ENCODE measurements at regions not wholly inside any gene's neighbourhood (a gene's known extent, or its start where the extent isn't known, plus 50 kb on each side); places are given as distances from the start of the nearest gene placed in this dataset.
A peak's percentile ranks its signal among the peaks of the same experiment; 100 is the strongest.
"Not testable (repeated sequence)": the region's sequence is repeated elsewhere in the genome, so short reads cannot be mapped to it uniquely, and the experiment has no call there.

DNA sequence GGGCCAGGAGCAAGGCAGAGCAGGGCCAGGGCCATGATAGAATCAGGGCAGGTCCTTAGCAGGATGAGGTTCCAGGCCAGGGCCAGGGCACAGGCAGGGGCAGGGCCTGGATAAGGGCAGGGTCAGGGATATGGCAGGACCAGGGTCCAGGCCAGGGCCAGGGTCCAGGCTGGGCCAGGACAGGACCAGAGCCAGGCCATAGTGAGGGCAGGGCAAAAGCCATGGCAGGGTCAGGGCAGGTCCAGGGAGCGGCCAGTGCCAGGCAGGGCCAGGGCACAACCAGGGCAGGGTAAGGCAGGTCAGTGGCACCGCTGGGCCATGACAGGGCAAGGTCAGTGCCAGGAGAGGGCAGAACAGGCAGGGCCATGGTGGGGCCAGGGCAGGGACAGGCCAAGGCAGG, 152.2 kb downstream of the LIPI start:
- no peak for TF ChIP-seq ZNF274 (IDR thresholded peaks at IDR 0.05; ENCODE audit: low read depth, low read length)
- no peak overlapping the region for H3K4me3 ChIP-seq (ENCODE audit: low read length)

DNA sequence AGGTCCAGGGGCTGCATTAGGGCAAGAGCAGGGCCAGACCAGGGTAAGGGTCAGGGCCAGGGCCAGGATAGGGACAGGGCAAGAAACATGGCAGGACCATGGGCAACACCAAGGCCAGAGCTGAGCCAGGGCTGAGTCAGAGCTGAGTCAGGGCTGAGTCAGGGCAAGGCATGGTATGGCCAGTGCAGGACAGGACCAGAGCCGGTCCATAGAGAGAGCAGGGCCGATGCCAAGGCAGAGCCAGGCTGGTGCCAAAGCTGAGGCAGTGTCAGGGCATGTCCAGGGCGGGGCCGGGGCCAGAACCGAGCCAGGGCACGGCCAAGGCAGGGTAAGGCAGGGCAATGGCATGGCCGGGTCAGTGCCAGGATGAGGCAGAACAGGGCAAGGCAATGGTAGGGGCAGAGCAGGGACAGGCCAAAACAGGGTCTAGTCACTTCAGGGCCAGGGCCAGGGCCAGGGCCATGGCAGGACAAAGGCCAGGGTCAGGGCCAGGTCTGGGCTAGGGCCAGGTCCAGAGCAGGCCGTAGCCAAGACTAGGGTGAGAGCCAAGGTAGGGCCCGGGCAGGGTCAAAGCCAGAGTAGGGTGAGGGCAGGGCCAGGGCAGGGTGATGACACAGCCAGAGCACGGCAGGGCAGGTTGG, 152.8 kb downstream of the LIPI start:
- H3K4me3 ChIP-seq (ENCODE audit: low read length) = not testable (repeated sequence)

DNA sequence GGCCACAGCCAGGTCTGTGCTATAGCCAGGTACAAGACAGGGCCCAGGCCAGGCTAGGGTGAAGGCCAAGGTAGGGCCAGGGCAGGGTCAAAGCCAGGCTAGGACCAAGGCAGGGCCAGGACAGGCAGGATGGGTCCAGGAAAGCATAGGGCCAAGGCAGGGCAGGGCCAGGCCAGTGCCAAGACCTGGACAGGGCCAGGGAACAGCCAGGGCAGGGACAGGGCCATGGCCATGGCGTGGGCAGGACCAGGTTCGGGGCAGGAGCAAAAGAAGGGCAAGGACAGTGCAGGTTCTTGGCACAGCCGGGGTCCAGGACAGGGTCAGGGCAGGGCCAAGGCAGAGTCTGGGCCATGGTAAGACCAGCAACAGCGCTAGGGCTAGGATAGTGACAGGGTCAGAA, 153.4 kb downstream of the LIPI start:
- H3K4me3 ChIP-seq (ENCODE audit: low read length) = no peak overlapping the region
- TF ChIP-seq ZNF274 (IDR thresholded peaks at IDR 0.05; ENCODE audit: low read depth, low read length) = no peak

DNA sequence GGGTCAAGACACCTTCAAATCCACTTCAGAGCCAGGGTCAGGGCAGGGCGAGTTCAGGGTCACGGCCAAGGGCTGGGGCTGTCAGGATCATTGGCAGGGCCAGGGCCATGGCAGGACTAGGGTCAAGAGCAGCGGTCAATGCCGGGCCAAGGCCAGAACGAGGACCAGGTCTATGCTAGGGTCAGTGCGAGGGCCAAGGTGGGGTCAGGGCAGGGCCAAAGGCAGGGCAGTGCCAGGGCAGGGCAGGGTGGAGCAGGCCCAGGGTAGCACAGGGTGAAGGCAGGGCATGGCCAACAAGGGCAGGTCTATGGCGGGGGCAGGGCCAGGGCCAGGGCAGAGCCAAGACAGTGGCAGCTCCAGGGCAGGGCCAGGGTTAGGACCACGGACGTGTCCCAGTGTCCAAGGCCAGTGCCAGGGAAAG, 154.0 kb downstream of the LIPI start:
- H3K4me3 ChIP-seq (ENCODE audit: low read length) = no peak overlapping the region
- no peak for TF ChIP-seq ZNF274 (IDR thresholded peaks at IDR 0.05; ENCODE audit: low read depth, low read length)

DNA sequence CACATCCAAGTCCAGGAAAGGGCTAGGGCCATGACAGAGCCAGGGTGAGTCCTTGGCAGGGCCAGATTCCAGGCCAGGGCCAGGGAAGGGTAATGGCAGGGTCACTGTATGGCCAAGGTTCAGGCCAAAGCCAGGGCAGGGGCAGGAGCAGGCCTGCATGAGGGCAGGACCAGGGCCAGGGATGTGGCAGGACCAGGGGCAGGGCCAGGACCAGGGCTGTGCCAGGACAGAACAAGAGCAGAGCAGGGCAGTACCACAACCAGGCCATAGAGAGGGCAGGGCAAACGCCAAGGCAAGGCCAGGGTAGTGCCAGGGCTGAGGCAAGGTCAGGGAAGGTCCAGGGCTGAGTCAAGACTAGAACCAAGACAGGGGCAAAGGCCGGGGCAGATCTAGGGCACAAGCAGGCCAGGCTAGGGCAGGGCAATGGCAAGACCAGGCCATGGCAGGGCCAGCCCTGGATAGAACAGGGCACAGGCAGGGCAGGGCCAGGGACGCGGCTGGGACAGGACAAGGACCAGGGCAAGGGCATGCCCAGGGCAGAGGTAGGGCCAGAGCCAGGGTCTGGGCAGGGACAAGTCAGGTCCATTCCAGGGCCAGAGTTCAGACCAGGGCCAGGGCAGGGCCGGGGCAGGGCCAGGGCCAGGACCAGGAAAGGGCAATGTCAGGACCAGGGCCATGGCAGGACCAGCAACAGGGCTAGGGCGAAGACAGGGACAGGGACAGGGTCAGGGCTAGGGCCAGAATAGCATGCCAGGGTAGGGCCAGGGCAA, 154.8 kb downstream of the LIPI start:
- H3K4me3 ChIP-seq (ENCODE audit: low read length) = not testable (repeated sequence)

DNA sequence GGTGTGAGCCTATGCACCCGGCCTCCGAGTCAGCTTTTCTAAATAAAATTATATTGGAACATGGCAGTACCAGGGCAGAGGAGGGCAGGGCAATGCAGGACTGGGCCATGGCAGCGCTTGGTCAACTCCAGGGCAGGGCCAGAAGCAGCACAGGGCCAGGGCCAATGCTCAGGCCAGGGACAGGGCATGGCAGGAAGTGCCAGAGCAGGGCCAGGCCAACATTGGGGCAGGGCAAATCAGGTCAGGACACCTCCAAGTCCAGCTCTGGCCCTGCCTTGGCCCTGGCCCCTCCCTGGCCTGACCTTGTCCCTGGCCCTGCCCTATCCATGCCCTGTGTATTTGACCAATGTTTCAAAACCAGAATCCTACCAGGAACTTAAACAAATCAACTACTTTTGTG, 156.1 kb downstream of the LIPI start:
- TF ChIP-seq ZNF274 (IDR thresholded peaks at IDR 0.05; ENCODE audit: low read depth, low read length) = no peak
- no peak overlapping the region for H3K4me3 ChIP-seq (ENCODE audit: low read length)

DNA sequence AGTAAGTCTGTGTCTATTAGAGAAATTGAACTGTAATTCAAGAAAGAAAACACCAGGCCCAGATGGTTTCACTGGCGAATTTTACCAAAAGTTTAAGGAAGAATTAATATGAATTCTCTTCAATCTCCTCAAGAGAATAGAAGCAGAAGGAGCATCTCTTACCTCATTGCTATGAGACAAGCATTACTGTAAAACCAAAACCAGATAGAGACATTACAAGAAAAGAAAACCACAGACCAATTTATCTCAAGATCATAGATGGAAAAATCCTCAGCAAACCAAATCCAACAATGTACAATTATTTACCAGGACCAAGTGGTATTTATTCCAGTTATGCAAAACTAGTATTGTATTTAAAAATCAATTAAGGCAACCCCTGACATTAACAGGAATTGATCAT, 160.6 kb downstream of the LIPI start:
- no peak for TF ChIP-seq ZNF274 (IDR thresholded peaks at IDR 0.05; ENCODE audit: low read depth, low read length)
- no peak overlapping the region for H3K4me3 ChIP-seq (ENCODE audit: low read length)

DNA sequence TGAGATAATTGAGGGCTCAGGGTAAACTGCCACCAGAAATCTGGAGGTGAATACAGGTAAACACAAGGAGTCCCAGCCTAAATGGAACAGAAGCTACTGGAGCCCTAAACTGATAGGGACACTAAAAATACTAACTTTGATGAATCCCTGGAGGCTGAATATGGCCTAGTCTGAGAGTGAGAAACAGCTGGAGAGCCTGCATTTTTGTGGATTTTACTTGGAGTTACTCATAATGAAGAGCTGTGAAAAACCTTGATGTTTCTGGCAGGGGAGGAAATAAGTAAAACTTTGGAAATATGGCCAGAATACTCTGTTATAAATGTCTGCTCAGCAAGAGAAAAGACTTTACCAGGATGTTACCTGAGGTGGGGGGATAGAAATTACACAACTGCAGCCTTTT, 164.4 kb downstream of the LIPI start:
- H3K4me3 ChIP-seq (ENCODE audit: low read length) = no peak overlapping the region
- no peak for TF ChIP-seq ZNF274 (IDR thresholded peaks at IDR 0.05; ENCODE audit: low read depth, low read length)

DNA sequence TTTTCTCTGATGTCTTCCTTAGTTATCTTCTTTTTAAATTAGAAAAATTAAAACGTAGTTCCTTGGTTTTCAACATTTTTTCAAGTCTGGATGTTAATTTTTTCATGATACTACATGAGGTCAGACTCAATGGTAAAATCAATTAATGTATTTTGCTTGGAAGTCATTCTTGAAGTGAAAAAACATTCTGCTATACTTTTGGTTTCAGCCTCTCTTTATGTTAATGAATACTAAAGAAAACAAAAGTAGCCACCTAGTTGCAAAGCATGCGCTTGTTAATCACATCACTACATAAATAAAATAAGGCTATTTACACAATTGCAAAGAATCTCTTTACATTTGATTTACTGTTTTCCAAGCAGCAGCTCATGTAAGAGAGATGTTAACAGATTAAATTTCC, 170.4 kb downstream of the LIPI start:
- no peak for TF ChIP-seq ZNF274 (IDR thresholded peaks at IDR 0.05; ENCODE audit: low read depth, low read length)
- H3K4me3 ChIP-seq (ENCODE audit: low read length) = no peak overlapping the region

DNA sequence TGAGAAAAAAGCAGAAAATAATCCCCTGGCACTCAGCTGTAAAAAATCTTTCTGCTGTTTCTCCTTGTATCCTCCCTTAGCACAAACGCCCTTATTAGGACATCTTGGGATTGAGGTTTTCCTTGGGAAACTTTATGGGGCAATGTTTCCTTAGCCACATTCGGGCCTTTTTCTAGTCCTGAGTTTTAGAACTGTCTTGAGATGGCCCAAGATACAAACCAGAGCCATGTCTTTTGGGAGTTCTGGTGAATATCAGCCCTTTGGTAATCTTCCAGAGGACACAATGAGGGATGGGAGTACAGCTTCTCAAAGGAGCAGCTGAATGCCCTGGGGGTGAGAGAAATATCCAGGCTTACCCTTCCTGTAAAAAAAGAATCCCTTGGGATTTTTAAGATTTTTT, 182.1 kb downstream of the LIPI start:
- H3K4me3 ChIP-seq (ENCODE audit: low read length) = peak overlapping the region; percentile 89

DNA sequence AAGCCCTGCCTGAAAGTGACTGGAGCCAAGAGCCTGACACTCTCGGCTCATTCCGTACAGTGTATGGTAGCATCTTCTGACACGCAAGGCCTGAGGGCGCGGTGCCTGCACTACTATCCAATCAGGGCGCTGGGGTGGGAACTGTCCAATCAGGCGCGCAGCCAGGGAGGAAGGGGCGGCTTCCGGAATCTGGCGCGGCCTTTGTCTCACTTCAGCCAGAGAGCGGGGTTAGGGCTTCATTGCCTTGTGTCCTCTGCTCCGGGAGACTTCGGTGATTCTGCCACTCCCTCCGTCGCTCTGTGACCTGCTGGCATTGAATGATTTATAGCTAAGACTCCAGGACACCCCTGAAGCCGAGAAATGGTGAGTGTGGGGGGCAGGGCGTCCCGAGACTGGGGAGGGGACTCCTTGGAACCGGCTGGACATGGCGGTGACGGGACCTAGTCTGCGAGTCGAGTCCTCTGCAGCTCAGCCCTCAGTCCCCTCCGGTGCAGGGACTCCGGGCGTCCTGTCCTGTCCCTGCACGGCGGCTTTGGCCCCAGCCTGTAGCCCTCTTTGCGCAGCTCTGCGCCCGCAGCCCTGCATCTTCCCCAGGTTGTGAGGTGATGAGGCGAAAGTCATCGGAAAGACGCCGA, 183.4 kb downstream of the LIPI start:
- H3K4me3 ChIP-seq (ENCODE audit: low read length) = peak overlapping the region; percentile 89

DNA sequence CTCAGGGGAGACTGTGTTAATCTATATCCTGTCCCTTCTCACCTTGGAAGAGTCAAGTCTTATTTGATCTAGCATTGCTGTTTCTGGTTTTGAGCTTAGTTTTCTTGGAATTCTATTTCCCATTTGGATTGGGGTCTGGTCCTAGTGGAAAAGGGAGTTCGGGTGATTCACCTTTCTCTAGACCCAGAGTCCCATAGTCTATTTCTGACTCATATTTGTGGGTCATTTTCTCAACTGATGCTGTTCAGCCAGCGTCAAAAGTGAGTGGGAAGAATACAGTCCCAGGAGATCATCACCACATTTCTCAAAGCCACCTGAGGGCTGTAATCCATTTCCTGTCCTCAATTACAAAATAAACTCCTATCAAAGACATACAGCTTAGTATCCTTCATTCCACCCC, 190.6 kb downstream of the LIPI start:
- H3K4me3 ChIP-seq (ENCODE audit: low read length) = not testable (repeated sequence)

DNA sequence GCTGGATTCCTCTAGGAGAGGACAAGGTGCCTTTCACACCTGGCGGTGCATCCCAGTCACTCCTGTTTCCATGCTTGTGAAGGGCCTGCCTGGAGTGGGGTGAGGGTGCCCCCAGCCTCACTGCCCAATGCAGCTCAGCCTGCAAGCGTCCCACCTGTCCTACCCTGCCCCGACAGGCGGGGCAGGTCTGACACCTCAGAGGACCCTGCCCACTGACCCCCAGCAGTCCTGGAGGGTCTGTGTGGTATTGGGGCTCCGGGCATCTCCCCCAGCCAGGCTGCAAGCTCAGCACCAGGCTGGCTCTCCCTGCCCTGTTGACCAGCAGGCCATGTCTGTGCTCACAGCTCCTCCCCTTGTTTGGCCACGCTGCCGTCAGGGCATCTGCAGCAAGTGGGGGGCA, 194.9 kb downstream of the LIPI start:
- H3K4me3 ChIP-seq (ENCODE audit: low read length) = not testable (repeated sequence)

DNA sequence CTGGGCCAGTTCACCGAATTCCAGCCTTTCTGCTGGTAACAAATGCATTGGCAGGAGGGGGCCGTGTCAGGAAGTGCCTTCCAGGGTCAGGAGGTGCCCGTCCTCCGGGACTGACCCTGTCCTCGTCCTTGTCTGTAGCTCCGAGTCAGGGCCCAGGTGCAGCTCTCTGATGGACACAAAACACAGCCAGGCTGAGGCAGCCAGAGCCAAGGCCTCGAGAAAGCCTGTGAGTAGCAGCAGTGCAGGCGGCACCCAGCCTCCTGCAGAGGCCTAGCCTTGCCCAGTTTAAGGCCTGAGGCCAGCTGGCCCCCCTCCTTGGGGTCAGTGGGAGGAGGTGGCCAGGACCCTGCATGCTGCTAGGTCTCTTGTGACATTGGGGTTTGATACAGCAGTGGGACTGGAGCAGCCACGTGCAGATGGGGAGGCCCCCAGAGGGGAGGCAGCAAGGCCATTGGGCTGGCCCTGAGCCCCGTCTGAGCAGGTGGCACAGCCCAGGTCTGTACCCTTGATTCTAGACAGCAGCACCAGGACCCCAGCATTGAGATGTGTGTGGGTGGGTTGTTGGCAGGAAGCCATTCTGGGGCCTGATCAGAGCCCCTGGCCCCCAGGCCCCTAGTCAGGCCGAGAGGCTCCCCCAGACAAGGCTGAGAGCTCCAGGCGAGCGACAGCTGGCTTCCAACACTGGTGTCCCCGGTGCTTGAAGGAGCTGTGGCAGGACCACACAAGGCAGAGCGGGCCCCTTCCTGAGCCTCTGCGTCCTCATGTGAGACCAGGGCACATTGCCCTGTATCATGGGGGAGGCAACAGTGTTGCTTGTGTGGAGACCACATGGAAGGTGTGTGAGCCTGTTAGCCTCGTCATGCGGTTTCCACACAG, 196.9 kb downstream of the LIPI start:
- not testable (repeated sequence) for H3K4me3 ChIP-seq (ENCODE audit: low read length)

DNA sequence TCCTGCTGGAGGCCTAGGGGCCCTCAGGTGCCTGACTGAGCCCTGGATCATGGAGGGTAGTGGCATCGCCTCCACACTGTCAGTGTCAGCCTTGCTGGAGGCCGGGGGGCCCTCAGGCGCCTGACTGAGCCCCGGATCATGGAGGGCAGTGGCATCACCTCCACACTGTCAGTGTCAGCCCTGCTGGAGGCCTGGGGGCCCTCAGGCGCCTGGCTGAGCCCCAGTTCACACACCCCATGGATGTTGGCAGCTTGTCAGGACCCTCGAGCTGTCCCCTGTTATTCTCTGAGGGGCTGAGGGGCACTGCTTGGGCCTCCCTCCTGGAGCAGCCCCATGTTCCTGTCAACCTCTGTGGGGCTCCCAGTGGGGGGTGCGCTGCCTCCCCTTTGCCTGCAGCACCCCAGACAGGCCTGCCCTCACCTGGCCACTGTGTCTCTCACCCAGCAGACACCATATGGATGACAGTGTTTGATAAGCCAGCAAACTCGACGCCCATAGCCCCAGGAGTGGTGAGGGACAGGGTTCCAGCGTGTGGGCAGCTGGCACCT, 197.6 kb downstream of the LIPI start:
- no peak overlapping the region for H3K4me3 ChIP-seq (ENCODE audit: low read length)
- TF ChIP-seq ZNF274 (IDR thresholded peaks at IDR 0.05; ENCODE audit: low read depth, low read length) = no peak

All from GM08714 (cell line).